ENCODE measurements at regions not wholly inside any gene's neighbourhood (a gene's known extent, or its start where the extent isn't known, plus 50 kb on each side); places are given as distances from the start of the nearest gene placed in this dataset.
A peak's percentile ranks its signal among the peaks of the same experiment; 100 is the strongest.
"Not testable (repeated sequence)": the region's sequence is repeated elsewhere in the genome, so short reads cannot be mapped to it uniquely, and the experiment has no call there.

- no peak for DNase-seq
These were observed 105.2 kb upstream of the AMZ2 start for GRCh38 chr17:68142595-68142994.

GRCh38 chr17:68143425-68143824 is 104.4 kb upstream of the AMZ2 start:
- no peak for DNase-seq

- no peak for DNase-seq
These were observed 102.8 kb upstream of the AMZ2 start for GRCh38 chr17:68145088-68145487.

- DNase-seq, result no peak
These were observed 98.9 kb upstream of the AMZ2 start for GRCh38 chr17:68148936-68149335.

GRCh38 chr17:68152161-68152571 is 95.7 kb upstream of the AMZ2 start:
- no peak for DNase-seq

GRCh38 chr17:68155692-68156091 is 92.2 kb upstream of the AMZ2 start:
- no peak for DNase-seq

- no peak for DNase-seq
These were observed 86.0 kb upstream of the AMZ2 start for GRCh38 chr17:68161644-68162428.

GRCh38 chr17:68168273-68169164 is 79.3 kb upstream of the AMZ2 start:
- not testable (repeated sequence) for DNase-seq

- not testable (repeated sequence) for DNase-seq
These were observed 78.5 kb upstream of the AMZ2 start for GRCh38 chr17:68169165-68169821.

- no peak for DNase-seq
These were observed 78.0 kb upstream of the AMZ2 start for GRCh38 chr17:68169840-68170239.

- DNase-seq, result no peak
These were observed 77.6 kb upstream of the AMZ2 start for GRCh38 chr17:68170246-68170645.

- DNase-seq, result peak; percentile 83
These were observed 75.3 kb upstream of the AMZ2 start for GRCh38 chr17:68172461-68172954.

GRCh38 chr17:68175416-68175815 is 72.4 kb upstream of the AMZ2 start:
- DNase-seq, result no peak

GRCh38 chr17:68175905-68176304 is 71.9 kb upstream of the AMZ2 start:
- no peak for DNase-seq

GRCh38 chr17:68176718-68177117 is 71.1 kb upstream of the AMZ2 start:
- DNase-seq, result no peak

GRCh38 chr17:68178831-68179230 is 69.0 kb upstream of the AMZ2 start:
- no peak for DNase-seq

- DNase-seq, result no peak
These were observed 68.5 kb upstream of the AMZ2 start for GRCh38 chr17:68179236-68179925.

- DNase-seq, result no peak
These were observed 67.9 kb upstream of the AMZ2 start for GRCh38 chr17:68179926-68180285.

- DNase-seq, result no peak
These were observed 65.9 kb upstream of the AMZ2 start for GRCh38 chr17:68182011-68182306.

GRCh38 chr17:68182940-68183551 is 64.8 kb upstream of the AMZ2 start:
- DNase-seq, result no peak

- no peak for DNase-seq
These were observed 63.7 kb upstream of the AMZ2 start for GRCh38 chr17:68184141-68184571.

GRCh38 chr17:68184816-68185436 is 62.9 kb upstream of the AMZ2 start:
- DNase-seq, result no peak

All from hematopoietic multipotent progenitor cell treated with erythropoietin and hydrocortisone succinate and interleukin-3 and kit ligand, for 6 days (in vitro differentiated cells).